ENCODE measurements at regions not wholly inside any gene's neighbourhood (a gene's known extent, or its start where the extent isn't known, plus 50 kb on each side); places are given as distances from the start of the nearest gene placed in this dataset.

DNA sequence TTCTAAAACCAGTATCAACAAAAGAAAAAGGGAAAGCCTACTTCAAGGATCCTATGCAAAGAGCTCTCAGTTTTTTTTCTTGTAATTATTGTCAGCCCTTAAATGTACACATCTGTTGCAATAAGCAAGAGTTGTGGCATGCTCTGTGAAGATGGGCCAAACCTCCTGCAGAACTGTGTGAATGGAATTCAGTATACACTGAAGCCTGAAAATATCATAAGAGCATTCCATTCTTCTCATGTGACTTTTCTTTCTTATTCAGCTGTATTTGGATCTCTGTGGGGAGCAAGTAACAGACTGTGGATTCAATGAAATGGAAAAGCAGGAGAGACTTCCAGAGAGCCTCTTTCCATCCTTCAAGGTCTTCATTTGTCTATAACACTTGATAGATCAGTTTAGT, 130.7 kb downstream of the SAMD9 start:
- no peaks in the 10 kb centered on the region for H3K36me3 Mint-ChIP-seq (ENCODE audit: low read depth)
- H3K4me3 Mint-ChIP-seq = no peak overlapping the region
- DNase-seq (no peak), ATAC-seq (no peak)
- H3K9me3 ChIP-seq (ENCODE audit: control insufficient read depth, low read length, poor library complexity, severe bottlenecking) = no peaks in the 10 kb centered on the region
- no peak overlapping the region for H3K27ac Mint-ChIP-seq
- H3K27me3 Mint-ChIP-seq = peaks cover 21% of the 10 kb centered on the region
- no peaks in the 10 kb centered on the region for H3K4me1 Mint-ChIP-seq

DNA sequence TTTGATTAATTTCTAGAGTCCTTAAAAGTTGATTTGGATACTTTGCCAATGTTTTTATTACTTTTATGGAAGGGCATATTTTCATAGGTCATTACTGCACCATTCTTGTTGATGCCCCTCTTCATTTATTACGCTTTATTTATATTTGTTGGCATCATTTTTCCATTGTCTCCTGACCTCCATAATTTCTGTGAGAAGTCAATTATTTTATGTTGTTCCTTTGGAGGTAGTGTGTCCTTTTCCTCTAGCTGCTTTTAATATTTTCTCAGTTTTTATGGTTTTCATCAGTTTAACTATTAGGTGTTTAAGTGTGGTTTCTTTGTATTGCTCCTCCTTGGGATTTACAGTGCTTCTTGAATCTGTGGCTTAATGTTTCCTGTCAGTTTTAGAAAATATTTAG, 134.9 kb downstream of the SAMD9 start:
- H3K4me1 Mint-ChIP-seq = no peaks in the 10 kb centered on the region
- H3K36me3 Mint-ChIP-seq (ENCODE audit: low read depth) = no peaks in the 10 kb centered on the region
- H3K27me3 Mint-ChIP-seq = peaks cover 21% of the 10 kb centered on the region
- no peak for ATAC-seq
- no peak overlapping the region for H3K27ac Mint-ChIP-seq
- H3K4me3 Mint-ChIP-seq = no peak overlapping the region
- no peaks in the 10 kb centered on the region for H3K9me3 ChIP-seq (ENCODE audit: control insufficient read depth, low read length, poor library complexity, severe bottlenecking)
- no peak for DNase-seq

DNA sequence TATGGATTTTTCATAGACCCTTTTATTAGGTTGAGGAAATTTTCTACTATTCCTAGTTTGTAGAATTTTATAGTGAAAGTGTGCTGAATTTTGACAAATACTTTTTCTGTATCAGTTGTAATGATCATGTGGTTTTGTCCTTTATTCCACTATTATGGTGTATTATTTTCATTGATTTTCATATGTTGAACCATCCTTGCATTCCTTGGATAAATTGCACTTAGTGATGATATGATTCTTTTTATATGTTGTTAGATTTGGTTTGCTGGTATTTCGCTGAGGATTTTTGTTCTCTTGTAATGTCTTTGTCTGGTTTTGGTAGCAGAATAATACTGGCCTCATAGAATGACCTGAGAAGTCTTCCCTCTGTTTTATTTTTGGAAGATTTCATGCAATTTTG, 140.6 kb upstream of the CDK6 start:
- no peaks in the 10 kb centered on the region for H3K9me3 ChIP-seq (ENCODE audit: control insufficient read depth, low read length, poor library complexity, severe bottlenecking)
- no peak for DNase-seq
- Mint-ChIP-seq H3K27ac (no peak overlapping the region), H3K27me3 (no peaks in the 10 kb centered on the region), H3K36me3 (ENCODE audit: low read depth) (no peaks in the 10 kb centered on the region), H3K4me1 (no peaks in the 10 kb centered on the region), H3K4me3 (no peak overlapping the region)
- ATAC-seq = no peak

DNA sequence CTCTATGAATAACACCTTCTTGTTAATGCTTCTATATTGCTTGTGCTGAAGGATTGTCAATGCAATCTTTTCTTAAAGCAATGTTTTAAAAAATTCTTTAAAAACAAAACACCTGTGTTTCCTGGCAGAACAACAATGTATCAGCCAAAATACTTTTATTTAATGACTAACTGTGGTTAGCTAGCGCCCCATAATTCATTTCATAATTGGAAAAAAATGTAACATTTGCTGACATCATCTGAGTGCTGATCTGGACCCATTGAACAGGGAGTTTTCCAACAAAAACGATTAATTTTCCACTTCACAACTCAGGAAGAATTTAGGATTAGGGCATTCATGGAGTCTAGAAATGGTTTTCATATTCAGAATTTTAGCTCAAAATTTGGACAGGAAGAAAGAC, 137.6 kb upstream of the CDK6 start:
- ATAC-seq (no peak), DNase-seq (no peak)
- no peaks in the 10 kb centered on the region for H3K4me1 Mint-ChIP-seq
- no peaks in the 10 kb centered on the region for H3K27me3 Mint-ChIP-seq
- H3K4me3 Mint-ChIP-seq = no peak overlapping the region
- no peaks in the 10 kb centered on the region for H3K36me3 Mint-ChIP-seq (ENCODE audit: low read depth)
- no peaks in the 10 kb centered on the region for H3K9me3 ChIP-seq (ENCODE audit: control insufficient read depth, low read length, poor library complexity, severe bottlenecking)
- H3K27ac Mint-ChIP-seq = no peak overlapping the region

DNA sequence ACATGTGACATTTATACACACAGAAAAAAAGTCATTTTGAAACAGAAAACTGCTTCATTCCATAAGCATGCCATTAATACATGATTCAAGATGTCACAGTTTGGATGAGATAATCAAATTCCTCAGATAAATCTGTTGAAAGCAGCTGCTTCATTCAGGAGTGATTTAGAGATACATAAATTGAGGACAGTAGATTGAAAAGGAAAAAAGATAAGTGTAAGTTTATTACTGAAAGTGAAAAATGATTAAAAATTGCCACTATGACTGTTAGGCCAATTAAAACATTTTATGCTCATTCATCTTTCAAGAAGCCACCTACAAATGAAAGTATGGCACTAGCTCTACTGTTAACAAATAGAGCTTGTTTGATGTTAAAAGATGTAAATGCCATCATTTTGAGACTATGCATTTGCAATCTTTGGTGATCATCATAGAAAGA, 136.9 kb upstream of the CDK6 start:
- no peaks in the 10 kb centered on the region for H3K4me1 Mint-ChIP-seq
- H3K27ac Mint-ChIP-seq = no peak overlapping the region
- no peaks in the 10 kb centered on the region for H3K9me3 ChIP-seq (ENCODE audit: control insufficient read depth, low read length, poor library complexity, severe bottlenecking)
- DNase-seq (no peak), ATAC-seq (no peak)
- H3K27me3 Mint-ChIP-seq = no peaks in the 10 kb centered on the region
- no peaks in the 10 kb centered on the region for H3K36me3 Mint-ChIP-seq (ENCODE audit: low read depth)
- no peak overlapping the region for H3K4me3 Mint-ChIP-seq

DNA sequence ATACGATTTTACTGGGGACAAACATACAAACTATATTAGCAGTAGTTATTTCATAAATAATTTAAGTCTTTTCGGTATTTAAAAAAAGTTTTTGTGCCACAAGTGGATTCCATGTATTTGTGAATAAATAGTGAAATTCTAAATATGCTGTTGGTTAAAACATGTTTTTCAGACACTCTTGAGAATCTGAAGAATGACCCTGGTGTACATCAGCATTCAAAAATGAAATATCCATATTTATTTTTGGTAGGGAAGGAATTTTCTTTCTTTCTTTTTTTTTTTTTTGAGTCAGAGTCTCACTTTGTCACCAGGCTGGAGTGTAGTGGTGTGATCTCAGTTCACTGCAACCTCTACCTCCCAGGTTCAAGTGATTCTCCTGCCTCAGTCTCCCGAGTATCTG, 136.1 kb upstream of the CDK6 start:
- no peak overlapping the region for H3K27ac Mint-ChIP-seq
- DNase-seq = no peak
- no peak for ATAC-seq
- no peaks in the 10 kb centered on the region for H3K4me1 Mint-ChIP-seq
- no peaks in the 10 kb centered on the region for H3K9me3 ChIP-seq (ENCODE audit: control insufficient read depth, low read length, poor library complexity, severe bottlenecking)
- no peaks in the 10 kb centered on the region for H3K27me3 Mint-ChIP-seq
- H3K36me3 Mint-ChIP-seq (ENCODE audit: low read depth) = no peaks in the 10 kb centered on the region
- H3K4me3 Mint-ChIP-seq = no peak overlapping the region

DNA sequence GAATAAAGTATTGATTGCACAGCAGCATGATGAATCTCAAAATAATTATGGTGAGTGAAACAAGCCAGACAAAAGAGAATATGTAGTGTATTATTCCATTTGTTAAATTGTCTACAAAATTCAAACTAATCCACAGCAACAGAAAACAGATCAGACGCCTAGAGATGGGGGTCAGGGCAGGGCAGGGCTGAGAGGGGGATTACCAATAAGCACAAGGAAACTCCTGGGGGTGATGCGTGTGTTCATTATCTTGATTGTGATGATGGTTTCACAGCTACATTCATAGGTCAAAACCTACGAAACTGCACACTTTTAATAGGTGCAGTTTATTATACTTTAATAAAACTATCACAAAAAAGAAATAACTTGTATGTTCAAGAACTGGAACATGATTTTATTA, 132.7 kb upstream of the CDK6 start:
- H3K27me3 Mint-ChIP-seq = no peaks in the 10 kb centered on the region
- no peaks in the 10 kb centered on the region for H3K9me3 ChIP-seq (ENCODE audit: control insufficient read depth, low read length, poor library complexity, severe bottlenecking)
- no peaks in the 10 kb centered on the region for H3K36me3 Mint-ChIP-seq (ENCODE audit: low read depth)
- ATAC-seq (no peak), DNase-seq (no peak)
- no peak overlapping the region for H3K4me3 Mint-ChIP-seq
- H3K4me1 Mint-ChIP-seq = no peaks in the 10 kb centered on the region
- no peak overlapping the region for H3K27ac Mint-ChIP-seq

DNA sequence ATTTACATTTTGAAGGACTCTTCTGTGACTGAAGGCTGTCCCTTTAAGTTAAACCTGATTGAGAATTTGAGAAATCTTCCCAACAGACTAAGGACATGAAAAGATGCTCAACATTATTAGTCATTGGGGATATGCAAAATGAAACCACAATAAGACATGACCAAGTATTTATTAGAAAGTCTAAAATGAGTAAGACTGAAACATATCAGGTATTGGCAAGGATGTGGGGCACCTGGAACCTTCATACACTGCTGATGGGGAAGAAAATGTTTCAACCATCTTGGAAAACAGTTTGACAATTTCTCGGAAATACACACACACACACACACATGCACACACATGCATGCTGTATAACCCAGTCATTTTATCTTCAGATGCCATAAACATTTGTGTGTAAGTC, 132.1 kb upstream of the CDK6 start:
- no peak overlapping the region for H3K27ac Mint-ChIP-seq

DNA sequence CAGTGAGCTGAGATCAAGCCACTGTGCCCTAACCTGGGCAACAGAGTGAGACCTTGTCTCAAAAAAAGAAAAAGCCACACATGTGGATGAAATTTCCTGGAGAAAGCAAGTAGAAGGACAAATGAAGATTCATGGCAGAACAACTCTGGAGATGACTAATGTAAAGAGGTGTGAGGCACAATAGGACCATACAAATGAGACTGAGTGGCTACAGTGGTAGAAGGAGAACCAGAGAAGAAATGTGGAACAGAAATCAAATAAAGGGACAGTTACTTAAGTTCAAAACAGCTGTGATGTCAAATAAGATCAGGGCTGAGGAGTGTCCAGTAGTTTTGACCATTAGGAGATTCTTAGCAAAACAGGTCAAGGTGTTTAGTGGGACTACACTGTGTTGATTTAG, 130.9 kb upstream of the CDK6 start:
- H3K27me3 Mint-ChIP-seq = no peaks in the 10 kb centered on the region
- no peak for ATAC-seq
- no peaks in the 10 kb centered on the region for H3K4me1 Mint-ChIP-seq
- H3K9me3 ChIP-seq (ENCODE audit: control insufficient read depth, low read length, poor library complexity, severe bottlenecking) = no peaks in the 10 kb centered on the region
- no peak overlapping the region for H3K27ac Mint-ChIP-seq
- no peaks in the 10 kb centered on the region for H3K36me3 Mint-ChIP-seq (ENCODE audit: low read depth)
- no peak for DNase-seq
- no peak overlapping the region for H3K4me3 Mint-ChIP-seq

More for the DNA sequence above, 132.1 kb upstream of the CDK6 start:
- no peak overlapping the region for H3K4me3 Mint-ChIP-seq
- H3K9me3 ChIP-seq (ENCODE audit: control insufficient read depth, low read length, poor library complexity, severe bottlenecking) = no peaks in the 10 kb centered on the region
- H3K4me1 Mint-ChIP-seq = no peaks in the 10 kb centered on the region
- ATAC-seq (no peak), DNase-seq (no peak)
- no peaks in the 10 kb centered on the region for H3K27me3 Mint-ChIP-seq
- H3K36me3 Mint-ChIP-seq (ENCODE audit: low read depth) = no peaks in the 10 kb centered on the region

DNA sequence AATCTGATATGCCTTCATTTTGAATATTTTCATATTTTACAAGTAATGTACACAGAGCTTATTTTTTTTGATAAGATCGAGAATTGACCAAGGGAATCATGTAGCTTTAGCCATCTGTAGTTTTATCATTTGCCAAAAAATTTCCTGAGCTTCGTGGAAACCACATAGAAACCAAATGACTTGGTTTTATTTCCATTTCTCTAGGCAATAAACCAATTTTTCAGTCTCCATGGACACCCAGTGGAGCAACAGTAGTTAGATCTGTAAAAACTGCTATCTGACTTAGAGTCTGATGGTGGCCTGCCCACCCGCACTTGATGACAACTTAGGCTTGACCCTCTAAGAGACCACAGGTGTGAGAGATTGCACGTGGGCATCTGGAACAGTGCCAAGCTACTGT, 127.8 kb upstream of the CDK6 start:
- no peak overlapping the region for H3K4me3 Mint-ChIP-seq
- H3K27me3 Mint-ChIP-seq = no peaks in the 10 kb centered on the region
- ATAC-seq (no peak), DNase-seq (no peak)
- no peaks in the 10 kb centered on the region for H3K4me1 Mint-ChIP-seq
- no peak overlapping the region for H3K27ac Mint-ChIP-seq
- H3K36me3 Mint-ChIP-seq (ENCODE audit: low read depth) = no peaks in the 10 kb centered on the region
- no peaks in the 10 kb centered on the region for H3K9me3 ChIP-seq (ENCODE audit: control insufficient read depth, low read length, poor library complexity, severe bottlenecking)

DNA sequence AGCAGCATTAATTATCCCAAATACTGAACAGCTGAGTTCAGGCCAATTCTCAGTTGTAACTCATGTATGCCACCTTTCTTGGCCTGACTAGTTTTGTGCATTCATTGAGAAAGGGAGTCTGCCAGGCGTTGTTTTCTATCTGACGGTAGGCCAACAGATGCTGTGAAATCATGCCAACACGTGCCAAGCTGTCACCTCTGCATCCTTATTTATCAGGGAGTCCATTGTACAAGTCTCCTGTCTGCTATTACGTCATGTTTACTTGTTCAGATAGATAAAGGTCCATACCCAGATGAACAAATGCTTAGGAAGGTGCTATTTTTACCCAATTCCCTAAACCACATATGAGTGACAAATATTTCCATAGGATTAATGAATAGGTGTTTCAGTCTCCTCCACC, 127.2 kb upstream of the CDK6 start:
- DNase-seq (no peak), ATAC-seq (no peak)
- Mint-ChIP-seq H3K36me3 (ENCODE audit: low read depth) (no peaks in the 10 kb centered on the region), H3K4me1 (no peaks in the 10 kb centered on the region), H3K27ac (no peak overlapping the region), H3K27me3 (no peaks in the 10 kb centered on the region), H3K4me3 (no peak overlapping the region)
- H3K9me3 ChIP-seq (ENCODE audit: control insufficient read depth, low read length, poor library complexity, severe bottlenecking) = no peaks in the 10 kb centered on the region

DNA sequence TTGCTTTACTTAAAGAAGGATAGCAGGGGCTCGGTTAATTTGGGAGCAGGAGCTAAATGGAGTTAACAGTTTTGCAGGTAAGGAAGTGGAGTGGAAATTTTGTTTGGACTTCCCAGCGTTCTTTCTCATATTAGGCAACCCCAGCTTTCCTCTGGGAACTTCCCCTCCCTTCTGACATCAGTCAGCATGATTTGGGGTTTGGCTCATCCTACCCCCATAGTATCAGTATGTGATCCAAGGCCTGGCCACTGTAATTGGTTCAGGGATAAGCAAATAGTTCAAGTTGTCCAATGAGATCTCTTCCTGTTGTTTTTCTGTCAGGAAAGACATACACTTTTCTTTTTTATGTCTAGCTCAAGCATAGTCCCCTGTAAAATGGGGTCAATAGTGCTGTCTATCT, 125.6 kb upstream of the CDK6 start:
- H3K36me3 Mint-ChIP-seq (ENCODE audit: low read depth) = no peaks in the 10 kb centered on the region
- DNase-seq = no peak
- H3K27ac Mint-ChIP-seq = no peak overlapping the region

DNA sequence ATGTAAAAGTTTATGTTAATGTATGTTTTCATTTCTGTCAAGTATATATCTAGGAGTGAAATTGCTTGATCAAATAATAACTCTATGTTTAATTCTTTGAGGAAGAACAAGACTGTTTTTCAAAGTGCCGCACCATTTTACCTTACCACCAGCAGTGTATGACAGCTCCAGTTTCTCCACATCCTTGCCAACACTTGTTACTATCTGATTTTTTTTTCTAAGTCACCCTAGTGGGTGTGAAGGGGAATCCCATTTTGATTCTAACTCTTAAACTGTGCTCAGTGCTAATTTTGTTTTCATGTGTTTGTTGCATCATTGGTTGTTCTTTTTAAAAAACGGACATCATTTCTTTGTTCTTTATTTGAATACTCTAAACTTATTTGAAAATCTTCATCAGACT, 120.2 kb upstream of the CDK6 start:
- Mint-ChIP-seq H3K36me3 (ENCODE audit: low read depth) (no peaks in the 10 kb centered on the region), H3K27me3 (no peaks in the 10 kb centered on the region), H3K27ac (no peak overlapping the region), H3K4me3 (no peak overlapping the region), H3K4me1 (no peaks in the 10 kb centered on the region)
- DNase-seq = no peak
- no peaks in the 10 kb centered on the region for H3K9me3 ChIP-seq (ENCODE audit: control insufficient read depth, low read length, poor library complexity, severe bottlenecking)
- ATAC-seq = no peak

More for the DNA sequence above, 125.6 kb upstream of the CDK6 start:
- Mint-ChIP-seq H3K4me1 (no peaks in the 10 kb centered on the region), H3K27me3 (no peaks in the 10 kb centered on the region), H3K4me3 (no peak overlapping the region)
- ATAC-seq = no peak
- no peaks in the 10 kb centered on the region for H3K9me3 ChIP-seq (ENCODE audit: control insufficient read depth, low read length, poor library complexity, severe bottlenecking)

DNA sequence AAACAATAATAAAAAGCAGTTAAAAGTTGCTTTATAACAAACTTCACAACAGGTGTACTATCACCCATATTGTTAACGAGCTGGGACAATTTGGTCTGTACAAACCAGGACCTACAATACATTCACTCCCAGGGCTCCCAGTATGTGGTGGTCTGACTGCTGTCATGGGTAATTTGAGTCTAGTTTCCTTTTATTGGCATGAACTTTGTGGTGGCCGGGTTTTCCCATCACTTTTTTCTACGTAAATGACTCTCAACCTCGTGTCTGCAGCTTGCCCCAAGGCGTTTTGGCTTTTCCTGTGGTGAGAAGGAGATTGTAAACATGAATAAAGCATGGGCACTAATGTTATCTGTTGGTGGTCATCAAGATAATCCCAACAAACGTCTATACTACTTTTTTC, 118.7 kb upstream of the CDK6 start:
- no peak overlapping the region for H3K27ac Mint-ChIP-seq
- H3K27me3 Mint-ChIP-seq = no peaks in the 10 kb centered on the region
- no peaks in the 10 kb centered on the region for H3K4me1 Mint-ChIP-seq
- no peak for DNase-seq
- no peaks in the 10 kb centered on the region for H3K9me3 ChIP-seq (ENCODE audit: control insufficient read depth, low read length, poor library complexity, severe bottlenecking)
- ATAC-seq = no peak
- no peaks in the 10 kb centered on the region for H3K36me3 Mint-ChIP-seq (ENCODE audit: low read depth)
- no peak overlapping the region for H3K4me3 Mint-ChIP-seq

DNA sequence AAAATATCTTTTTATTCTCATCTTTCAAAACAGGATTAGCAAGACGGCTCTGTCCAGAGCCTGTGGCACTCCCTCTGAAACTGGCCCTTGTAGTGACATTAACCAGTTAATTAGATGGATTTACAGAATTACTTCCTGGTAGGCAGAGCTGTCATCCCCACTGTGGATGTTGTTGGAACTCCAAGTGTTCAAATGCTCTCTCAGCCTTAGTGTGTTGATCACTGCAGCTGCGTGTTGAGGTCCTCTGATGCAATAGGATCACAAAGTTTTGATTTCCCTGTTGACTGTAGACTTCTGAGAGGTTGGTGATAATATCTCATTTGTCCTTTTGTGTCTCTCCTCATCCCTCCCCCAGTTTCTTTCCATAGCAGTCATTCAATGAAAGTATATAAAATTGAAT, 117.3 kb upstream of the CDK6 start:
- no peaks in the 10 kb centered on the region for H3K36me3 Mint-ChIP-seq (ENCODE audit: low read depth)
- no peak overlapping the region for H3K4me3 Mint-ChIP-seq
- no peak overlapping the region for H3K27ac Mint-ChIP-seq
- no peaks in the 10 kb centered on the region for H3K27me3 Mint-ChIP-seq
- no peaks in the 10 kb centered on the region for H3K9me3 ChIP-seq (ENCODE audit: control insufficient read depth, low read length, poor library complexity, severe bottlenecking)
- no peak for DNase-seq
- H3K4me1 Mint-ChIP-seq = no peaks in the 10 kb centered on the region
- no peak for ATAC-seq
